ENCODE measurements at regions not wholly inside any gene's neighbourhood (a gene's known extent, or its start where the extent isn't known, plus 50 kb on each side); places are given as distances from the start of the nearest gene placed in this dataset.

- no peak for DNase-seq
Measured at GRCh38 chr12:92489781-92490180, 213.0 kb upstream of the PLEKHG7 start.

DNA sequence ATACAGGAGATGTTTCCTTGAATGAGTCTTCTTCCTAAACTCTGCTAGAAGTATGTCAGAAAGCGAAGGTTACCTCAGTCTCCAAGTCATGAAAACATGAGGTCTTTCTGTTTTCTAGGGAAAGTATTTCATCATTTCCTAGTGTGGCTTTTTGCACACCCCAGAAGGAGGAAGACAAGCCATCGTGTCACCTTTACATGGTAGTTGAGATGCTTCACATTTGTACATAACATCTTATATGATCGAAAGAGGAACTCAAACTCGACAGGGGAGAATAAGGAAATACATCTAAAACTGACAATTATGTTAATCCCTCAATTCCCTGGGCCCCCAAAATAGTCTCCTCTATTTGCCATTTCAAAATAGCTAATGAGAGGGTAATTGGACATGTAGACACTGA, 214.1 kb upstream of the PLEKHG7 start:
- no peak for DNase-seq

GRCh38 chr12:92487138-92487485, 215.7 kb upstream of the PLEKHG7 start:
- DNase-seq: no peak

GRCh38 chr12:92486443-92487137, 216.2 kb upstream of the PLEKHG7 start:
- DNase-seq: no peak

DNA sequence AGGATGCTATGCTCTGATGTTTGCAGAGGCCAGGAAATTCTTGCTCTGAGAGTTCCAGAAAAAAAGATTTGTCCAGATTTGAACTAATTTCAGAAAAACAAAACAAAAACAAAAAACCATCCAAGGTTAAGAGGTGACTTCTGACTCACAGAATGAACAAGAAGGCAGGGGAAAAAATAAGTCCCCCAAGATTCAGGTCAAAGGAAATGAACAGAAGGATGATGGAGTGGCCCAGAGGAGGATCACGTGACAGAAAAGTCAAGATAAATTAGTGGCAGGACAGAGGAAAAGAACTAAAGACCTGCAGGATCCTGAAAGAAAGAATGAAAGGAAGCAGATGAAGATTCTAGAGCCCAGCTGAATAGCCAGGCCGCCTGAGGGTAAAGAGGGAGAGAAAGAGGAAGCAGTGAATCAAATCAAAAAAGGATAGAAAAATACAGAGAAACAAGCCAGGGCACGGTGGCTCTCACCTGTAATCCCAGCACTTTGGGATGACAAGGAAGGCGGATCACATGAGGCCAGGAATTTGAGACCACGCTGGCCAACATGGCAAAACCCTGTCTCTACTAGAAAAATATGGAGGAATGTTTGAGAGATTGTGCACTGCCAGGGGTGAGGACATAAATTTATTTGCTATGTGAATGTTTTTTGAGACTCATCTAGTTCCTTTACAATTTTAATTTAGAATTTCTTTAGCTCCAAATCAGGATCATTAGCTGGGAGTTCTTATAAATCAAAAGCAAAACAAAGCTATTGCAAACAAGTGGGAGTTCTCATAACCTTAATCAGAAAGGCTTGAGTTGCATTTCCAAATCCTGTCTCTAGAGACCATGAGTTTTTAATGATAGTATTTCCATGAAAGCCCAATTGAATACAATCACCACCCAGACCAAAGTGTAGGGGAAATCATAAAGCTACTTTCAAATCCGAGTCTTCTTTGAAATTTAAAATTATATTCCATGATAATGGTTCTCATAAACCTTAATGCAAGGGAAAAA, 217.1 kb upstream of the PLEKHG7 start:
- DNase-seq: no peak

- no peak for DNase-seq
Measured at GRCh38 chr12:92482599-92482998, 220.2 kb upstream of the PLEKHG7 start.

DNA sequence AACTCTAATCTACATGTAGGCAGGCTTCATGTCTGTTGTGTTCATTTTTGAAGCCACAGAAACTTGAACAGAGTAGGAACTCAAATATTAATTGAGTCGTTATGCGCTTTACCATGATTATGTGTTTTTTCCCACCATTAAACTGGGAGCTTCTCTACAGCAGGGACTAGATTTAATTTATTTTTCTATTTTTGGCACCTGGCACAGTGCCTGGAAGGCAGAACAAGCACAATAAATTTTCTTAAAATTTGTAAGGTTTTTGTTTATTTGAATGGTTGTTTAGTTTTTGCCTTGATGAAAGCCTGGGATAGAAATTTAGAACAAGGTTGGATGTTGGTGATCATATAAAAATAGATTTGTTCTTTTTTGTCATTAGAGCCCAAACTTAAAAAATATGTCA, 221.7 kb upstream of the PLEKHG7 start:
- DNase-seq: no peak

GRCh38 chr12:92478692-92479091, 224.1 kb upstream of the PLEKHG7 start:
- DNase-seq: no peak

DNA sequence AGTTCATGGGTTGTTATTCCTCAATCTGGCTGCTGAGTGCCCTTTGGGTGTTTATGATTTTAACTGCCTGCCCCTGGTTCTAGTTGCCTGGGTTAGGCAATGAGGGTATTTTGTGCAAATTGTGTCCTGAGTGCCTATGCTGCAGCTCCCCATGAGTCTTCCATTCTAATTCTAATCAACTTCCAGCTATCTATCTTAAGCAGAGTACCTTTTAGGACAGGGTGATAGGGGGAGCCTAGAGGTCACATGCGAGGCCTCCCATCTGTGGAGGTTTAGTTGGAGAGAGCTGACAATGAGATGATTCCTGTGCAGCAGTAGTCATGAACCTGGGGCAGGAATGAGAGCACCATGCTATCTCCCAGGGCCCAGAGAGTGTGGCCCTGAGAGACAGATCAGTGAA, 225.9 kb upstream of the PLEKHG7 start:
- no peak for DNase-seq

DNA sequence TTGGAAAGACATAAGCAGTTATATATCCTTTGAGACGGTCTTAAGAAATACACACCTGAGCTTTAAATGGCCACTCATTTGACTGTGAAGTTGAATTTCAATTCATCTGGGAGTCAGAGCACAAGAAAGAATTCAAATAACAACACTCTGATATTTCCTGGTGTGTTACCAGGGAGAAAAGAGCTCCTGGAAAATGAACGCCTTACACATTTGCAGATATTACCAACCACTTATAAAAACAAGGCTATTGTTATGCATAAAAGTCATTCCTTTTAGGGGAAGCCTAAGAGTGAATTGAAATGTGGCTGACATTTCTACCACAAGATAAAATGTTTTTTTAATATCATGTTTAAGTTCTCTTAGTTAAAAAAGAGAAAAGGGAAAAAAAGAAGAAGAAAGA, 229.2 kb upstream of the PLEKHG7 start:
- no peak for DNase-seq

DNA sequence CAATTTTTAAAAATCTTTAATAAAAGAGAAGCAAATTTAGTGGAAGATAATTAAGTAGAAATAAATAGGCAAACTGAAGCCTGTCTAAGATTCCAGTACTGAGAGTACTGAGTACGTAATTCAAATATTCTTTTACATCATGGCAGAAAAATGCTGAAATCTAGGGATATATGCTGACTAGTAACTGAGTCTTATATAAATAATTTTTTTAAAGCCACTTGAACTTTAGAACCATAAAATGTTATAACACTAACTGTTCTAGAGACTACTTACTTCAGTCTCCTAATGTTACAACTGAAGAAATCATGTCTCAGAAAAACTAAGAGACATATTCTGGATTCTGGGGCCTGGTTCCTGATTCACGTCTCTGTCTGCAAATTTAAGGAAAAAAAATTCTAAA, 230.6 kb upstream of the PLEKHG7 start:
- no peak for DNase-seq

DNA sequence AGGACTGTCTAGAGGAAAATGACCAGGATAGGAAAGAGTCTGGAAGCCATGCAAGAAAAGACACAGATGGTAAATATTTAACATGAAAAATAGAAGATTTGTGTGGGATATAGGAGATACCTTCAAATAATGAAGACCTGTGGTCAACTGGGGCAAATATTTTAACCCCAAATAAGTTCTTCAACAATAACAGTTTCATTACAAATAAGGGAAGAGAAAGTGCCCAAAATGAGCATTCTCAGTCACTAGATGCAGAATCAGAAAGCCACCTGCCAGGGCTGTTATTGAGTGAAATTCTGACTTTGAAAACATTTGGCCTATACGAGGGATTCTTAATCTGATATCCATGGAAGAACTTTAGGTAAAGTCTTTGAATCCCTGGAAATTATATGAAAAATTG, 231.2 kb upstream of the PLEKHG7 start:
- DNase-seq: no peak

- peak; percentile 66 for DNase-seq
Measured at GRCh38 chr12:92470608-92471021, 232.2 kb upstream of the PLEKHG7 start.

GRCh38 chr12:92469837-92470236, 233.0 kb upstream of the PLEKHG7 start:
- no peak for DNase-seq

DNA sequence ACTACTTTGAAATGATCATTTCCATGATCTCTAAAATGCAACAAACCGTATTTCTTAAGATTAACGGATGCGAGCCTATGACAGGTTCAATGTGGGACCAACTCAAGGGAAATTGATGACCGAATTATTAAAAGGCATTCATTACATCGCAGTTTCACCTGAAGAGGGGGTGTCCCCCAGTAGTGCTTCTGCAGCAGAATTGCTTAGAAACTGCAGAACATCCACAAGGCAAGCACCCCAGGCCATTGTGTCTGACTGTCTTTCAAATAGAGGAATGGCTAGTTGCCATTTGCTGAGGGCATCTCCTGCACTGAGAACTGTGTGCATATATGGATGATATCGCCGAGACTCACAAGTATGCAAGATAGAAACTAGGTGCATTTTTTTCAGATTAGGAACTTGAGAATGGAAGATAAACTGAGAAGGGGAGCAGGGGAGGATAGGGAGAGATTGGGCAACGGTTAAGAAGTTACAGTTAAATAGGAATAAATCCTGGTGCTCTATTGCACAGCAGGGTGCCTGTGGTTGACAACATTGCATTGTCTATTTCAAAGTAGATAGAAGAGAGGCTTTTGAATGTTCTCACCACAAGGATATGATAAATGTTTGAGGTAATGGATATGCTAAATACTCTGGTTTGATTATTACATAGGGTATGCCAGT, 234.3 kb upstream of the PLEKHG7 start:
- no peak for DNase-seq

GRCh38 chr12:92467886-92468285, 234.9 kb upstream of the PLEKHG7 start:
- DNase-seq: no peak

- no peak for DNase-seq
Measured at GRCh38 chr12:92466391-92467305, 236.1 kb upstream of the PLEKHG7 start.

DNA sequence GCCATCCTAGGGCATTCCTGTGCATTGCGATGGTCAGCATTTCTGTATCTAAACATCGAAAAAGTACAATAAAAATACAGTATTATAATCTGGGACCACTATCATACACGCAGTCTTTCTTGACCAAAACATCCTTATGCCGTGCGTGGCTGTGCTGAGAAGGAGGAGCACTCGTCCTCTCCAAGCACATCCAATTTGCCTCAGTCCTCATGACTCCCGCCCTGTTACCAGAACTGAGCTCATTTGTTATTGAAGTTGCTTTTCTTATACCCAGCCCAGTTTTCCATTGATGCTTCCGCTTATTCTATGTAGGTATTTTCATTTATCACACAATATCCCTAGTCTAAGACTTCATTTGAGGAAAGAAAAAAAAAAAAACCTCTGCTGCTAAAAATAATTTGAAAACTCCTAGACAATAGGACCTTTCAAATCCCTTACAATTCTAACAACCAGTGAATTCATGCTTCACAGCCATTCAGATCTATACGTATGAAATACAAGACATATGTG, 236.9 kb upstream of the PLEKHG7 start:
- DNase-seq: no peak

DNA sequence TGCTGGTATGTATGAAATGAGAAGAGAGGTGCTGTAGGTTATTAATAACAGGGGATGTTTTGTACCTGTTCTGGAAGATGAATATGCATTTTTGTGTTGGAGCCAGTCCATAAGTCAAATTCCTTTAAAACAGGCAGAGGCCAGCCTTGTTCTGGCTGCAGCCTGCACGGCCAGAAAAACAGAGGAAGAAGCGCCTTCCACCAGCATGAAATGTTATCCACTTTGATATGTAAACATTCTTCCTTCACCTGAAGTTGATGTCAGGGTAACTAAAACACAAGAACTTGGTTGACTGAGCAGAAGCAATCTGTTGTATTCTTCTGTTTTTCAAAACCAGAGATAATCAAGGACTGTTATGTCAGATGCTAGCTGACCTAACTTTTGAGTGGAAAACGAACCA, 237.9 kb upstream of the PLEKHG7 start:
- DNase-seq: no peak

DNA sequence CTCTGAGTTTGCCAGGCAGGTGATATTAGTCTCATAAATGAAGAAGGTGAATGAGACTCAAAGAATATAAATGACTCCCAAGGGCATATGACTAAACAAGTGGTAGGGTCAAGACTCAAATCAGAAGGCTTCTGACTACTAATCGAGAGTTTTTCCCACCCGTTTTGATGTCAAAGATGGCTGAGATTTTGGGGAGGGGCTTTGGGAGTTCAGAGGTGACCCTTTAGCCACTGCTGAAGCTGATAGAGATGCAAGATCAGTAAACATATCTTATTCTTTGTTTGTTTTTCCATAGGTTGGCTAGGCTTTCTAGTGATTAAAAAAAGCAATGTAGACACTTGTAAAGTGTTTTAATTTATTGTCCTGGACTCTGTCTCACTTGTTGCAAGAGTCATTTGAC, 239.6 kb upstream of the PLEKHG7 start:
- DNase-seq: no peak

DNA sequence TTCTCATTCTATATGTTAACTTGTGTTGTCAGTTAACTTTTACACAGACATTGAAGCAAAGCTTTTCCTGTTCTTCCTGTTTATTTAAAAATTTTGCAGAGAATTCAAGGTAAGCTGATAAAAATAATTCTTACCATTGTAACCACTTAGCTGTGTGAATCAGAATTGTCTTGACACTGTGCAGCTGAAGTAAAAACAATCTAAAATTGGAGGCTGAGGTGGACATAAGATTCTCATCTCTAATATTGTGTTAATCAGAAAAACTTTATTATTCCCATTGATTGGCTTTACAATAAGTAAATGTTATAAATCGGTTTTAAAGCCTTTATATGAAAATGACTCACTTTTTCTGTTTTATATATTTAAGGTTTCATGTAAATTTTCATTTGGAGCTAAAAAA, 240.3 kb upstream of the PLEKHG7 start:
- DNase-seq: no peak

DNA sequence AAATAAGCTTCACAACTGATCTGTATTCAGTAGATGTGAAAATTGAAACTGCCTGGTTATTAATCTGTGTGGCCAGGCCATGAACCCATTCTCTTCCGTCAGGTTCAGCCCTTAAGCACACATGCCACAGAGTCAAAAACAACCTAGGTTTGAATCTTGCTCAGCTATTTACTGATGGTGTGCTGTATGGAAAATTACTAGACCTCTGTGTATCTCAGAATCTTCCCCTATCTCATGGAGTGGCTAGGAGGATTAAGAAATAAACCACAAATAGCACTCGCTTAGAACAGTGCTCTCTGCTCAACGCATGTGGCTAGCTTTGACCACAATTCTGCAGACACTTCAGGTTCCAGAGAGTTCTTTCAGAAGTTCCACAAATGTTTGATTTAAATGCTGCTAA, 240.7 kb upstream of the PLEKHG7 start:
- peak; percentile 31 for DNase-seq

Measured in activated CD4-positive, alpha-beta T cell treated with anti-CD3 and anti-CD28 coated beads, Interleukin-2, Interleukin-6, amounts not matched to agents 100 ng/mL and 50 ng/mL, durations not matched to agents 16 hours and 8 hours (primary cell).